ENCODE measurements at regions not wholly inside any gene's neighbourhood (a gene's known extent, or its start where the extent isn't known, plus 50 kb on each side); places are given as distances from the start of the nearest gene placed in this dataset.

DNA sequence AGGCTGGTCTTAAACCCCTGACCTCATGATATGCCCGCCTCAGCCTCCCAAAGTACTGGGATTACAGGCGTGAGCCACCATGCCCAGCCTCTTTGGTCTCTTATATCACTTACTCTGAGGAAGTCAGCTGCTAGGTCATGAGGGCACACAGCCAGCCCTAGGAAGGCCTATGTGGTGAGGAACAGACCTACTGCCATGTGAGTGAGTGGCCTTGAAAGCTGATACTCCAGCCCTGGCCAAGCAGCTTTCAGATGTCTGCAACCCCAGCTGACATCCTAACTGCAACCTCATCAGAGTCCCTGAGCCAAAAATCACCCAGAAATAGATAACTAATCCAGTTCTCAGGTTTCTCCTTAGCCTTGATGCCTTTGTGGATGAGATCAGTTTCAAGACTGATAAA is 224.3 kb downstream of the EDEM1 start:
- Histone ChIP-seq H2AFZ (ENCODE audit: low read length) (no peak overlapping the region), H3K27me3 (ENCODE audit: insufficient read depth, low read length, poor library complexity, severe bottlenecking) (no peaks in the 10 kb centered on the region), H4K20me1 (ENCODE audit: insufficient read depth, low read length, poor library complexity, severe bottlenecking) (no peaks in the 10 kb centered on the region), H3K79me2 (ENCODE audit: insufficient read depth, low read length) (no peaks in the 10 kb centered on the region), H3K36me3 (ENCODE audit: insufficient read depth, low read length) (no peaks in the 10 kb centered on the region), H3F3A (ENCODE audit: low read depth) (no peaks in the 10 kb centered on the region), H3K9me3 (ENCODE audit: insufficient read depth, low read depth, low read length) (no peaks in the 10 kb centered on the region), H3K4me1 (ENCODE audit: insufficient read depth, low read length, poor library complexity, severe bottlenecking) (no peaks in the 10 kb centered on the region), H3K9me2 (replicated peaks; ENCODE audit: low read depth, low read length) (no peaks in the 10 kb centered on the region), H3K9ac (ENCODE audit: low read depth, low read length, poor library complexity, severe bottlenecking) (no peak overlapping the region), H3K4me3 (ENCODE audit: low read length, poor library complexity, severe bottlenecking) (no peak overlapping the region), H3K4me2 (ENCODE audit: low read depth, low read length, poor library complexity, severe bottlenecking) (no peak overlapping the region)
- no peak for TF ChIP-seq EZH2phosphoT487 (IDR thresholded peaks at IDR 0.05; ENCODE audit: borderline replicate concordance)
- TF ChIP-seq, protein P1, sequence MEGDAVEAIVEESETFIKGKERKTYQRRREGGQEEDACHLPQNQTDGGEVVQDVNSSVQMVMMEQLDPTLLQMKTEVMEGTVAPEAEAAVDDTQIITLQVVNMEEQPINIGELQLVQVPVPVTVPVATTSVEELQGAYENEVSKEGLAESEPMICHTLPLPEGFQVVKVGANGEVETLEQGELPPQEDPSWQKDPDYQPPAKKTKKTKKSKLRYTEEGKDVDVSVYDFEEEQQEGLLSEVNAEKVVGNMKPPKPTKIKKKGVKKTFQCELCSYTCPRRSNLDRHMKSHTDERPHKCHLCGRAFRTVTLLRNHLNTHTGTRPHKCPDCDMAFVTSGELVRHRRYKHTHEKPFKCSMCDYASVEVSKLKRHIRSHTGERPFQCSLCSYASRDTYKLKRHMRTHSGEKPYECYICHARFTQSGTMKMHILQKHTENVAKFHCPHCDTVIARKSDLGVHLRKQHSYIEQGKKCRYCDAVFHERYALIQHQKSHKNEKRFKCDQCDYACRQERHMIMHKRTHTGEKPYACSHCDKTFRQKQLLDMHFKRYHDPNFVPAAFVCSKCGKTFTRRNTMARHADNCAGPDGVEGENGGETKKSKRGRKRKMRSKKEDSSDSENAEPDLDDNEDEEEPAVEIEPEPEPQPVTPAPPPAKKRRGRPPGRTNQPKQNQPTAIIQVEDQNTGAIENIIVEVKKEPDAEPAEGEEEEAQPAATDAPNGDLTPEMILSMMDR (conservative IDR thresholded peaks at IDR 0.05; ENCODE audit: low read length), result no peak

DNA sequence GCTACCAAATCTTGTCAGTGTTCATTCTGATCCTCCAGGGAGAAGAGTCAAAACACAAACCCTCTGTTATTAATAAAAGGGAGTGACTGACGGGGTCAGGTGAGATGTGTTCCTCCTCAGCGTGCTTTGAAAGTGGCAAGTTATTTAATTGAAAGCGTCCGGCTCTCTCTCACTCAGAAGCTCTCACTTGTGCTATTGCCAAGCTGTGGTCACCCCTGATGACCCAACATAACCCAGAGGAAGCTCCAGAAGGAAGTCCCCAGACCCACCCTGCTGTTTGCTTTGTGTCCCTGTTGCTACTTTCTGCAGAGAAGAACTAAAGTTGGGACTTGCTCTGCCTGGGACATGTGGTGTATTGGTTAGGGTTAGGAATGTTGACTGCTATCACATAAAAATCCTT is 235.6 kb downstream of the EDEM1 start:
- no peaks in the 10 kb centered on the region for H3K36me3 ChIP-seq (ENCODE audit: insufficient read depth, low read length)
- no peaks in the 10 kb centered on the region for H3K79me2 ChIP-seq (ENCODE audit: insufficient read depth, low read length)
- no peaks in the 10 kb centered on the region for H3K9me3 ChIP-seq (ENCODE audit: insufficient read depth, low read depth, low read length)
- H3K9ac ChIP-seq (ENCODE audit: low read depth, low read length, poor library complexity, severe bottlenecking), result no peak overlapping the region
- H3K4me2 ChIP-seq (ENCODE audit: low read depth, low read length, poor library complexity, severe bottlenecking), result no peak overlapping the region
- TF ChIP-seq, protein P1 (conservative IDR thresholded peaks at IDR 0.05; ENCODE audit: low read length), result no peak
- TF ChIP-seq EZH2phosphoT487 (IDR thresholded peaks at IDR 0.05; ENCODE audit: borderline replicate concordance), result no peak
- H3K9me2 ChIP-seq (replicated peaks; ENCODE audit: low read depth, low read length), result no peaks in the 10 kb centered on the region
- H3F3A ChIP-seq (ENCODE audit: low read depth), result no peaks in the 10 kb centered on the region
- no peak overlapping the region for H2AFZ ChIP-seq (ENCODE audit: low read length)
- no peaks in the 10 kb centered on the region for H3K4me1 ChIP-seq (ENCODE audit: insufficient read depth, low read length, poor library complexity, severe bottlenecking)
- H4K20me1 ChIP-seq (ENCODE audit: insufficient read depth, low read length, poor library complexity, severe bottlenecking), result no peaks in the 10 kb centered on the region
- no peak overlapping the region for H3K4me3 ChIP-seq (ENCODE audit: low read length, poor library complexity, severe bottlenecking)
- no peaks in the 10 kb centered on the region for H3K27me3 ChIP-seq (ENCODE audit: insufficient read depth, low read length, poor library complexity, severe bottlenecking)

DNA sequence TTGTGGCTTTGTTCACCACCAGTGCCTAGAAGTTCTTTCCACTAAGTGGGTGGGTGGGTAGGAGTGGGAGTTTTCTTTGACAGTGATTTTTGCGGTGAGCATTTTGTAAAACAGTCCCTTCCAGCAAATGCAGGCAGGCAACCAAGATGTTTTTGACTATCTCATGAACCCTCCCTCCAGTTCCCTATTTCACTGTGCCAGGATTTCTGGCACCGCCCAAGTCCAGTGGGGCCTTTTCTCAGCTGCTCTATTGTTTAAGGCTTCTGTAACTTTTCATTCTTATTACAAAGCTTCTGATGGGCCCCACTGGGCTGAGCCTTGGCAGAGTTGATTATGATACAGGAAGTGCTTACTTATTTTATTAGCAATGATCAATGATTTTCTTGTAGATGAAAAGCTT is 236.0 kb downstream of the EDEM1 start:
- Histone ChIP-seq H3K36me3 (ENCODE audit: insufficient read depth, low read length) (no peaks in the 10 kb centered on the region), H3K4me3 (ENCODE audit: low read length, poor library complexity, severe bottlenecking) (no peak overlapping the region), H3K9me3 (ENCODE audit: insufficient read depth, low read depth, low read length) (no peaks in the 10 kb centered on the region), H3K9ac (ENCODE audit: low read depth, low read length, poor library complexity, severe bottlenecking) (no peak overlapping the region), H3K4me2 (ENCODE audit: low read depth, low read length, poor library complexity, severe bottlenecking) (no peak overlapping the region), H2AFZ (ENCODE audit: low read length) (no peak overlapping the region), H3K9me2 (replicated peaks; ENCODE audit: low read depth, low read length) (no peaks in the 10 kb centered on the region), H4K20me1 (ENCODE audit: insufficient read depth, low read length, poor library complexity, severe bottlenecking) (no peaks in the 10 kb centered on the region), H3K27me3 (ENCODE audit: insufficient read depth, low read length, poor library complexity, severe bottlenecking) (no peaks in the 10 kb centered on the region), H3K79me2 (ENCODE audit: insufficient read depth, low read length) (no peaks in the 10 kb centered on the region), H3K4me1 (ENCODE audit: insufficient read depth, low read length, poor library complexity, severe bottlenecking) (no peaks in the 10 kb centered on the region), H3F3A (ENCODE audit: low read depth) (no peaks in the 10 kb centered on the region)
- TF ChIP-seq, protein P1 (conservative IDR thresholded peaks at IDR 0.05; ENCODE audit: low read length), result no peak
- no peak for TF ChIP-seq EZH2phosphoT487 (IDR thresholded peaks at IDR 0.05; ENCODE audit: borderline replicate concordance)

Data from Loucy (cell line).